Hematopoietic multipotent progenitor cell treated with erythropoietin and hydrocortisone succinate and interleukin-3 and kit ligand, for 4 days (in vitro differentiated cells): ENCODE measurements at regions not wholly inside any gene's neighbourhood (a gene's known extent, or its start where the extent isn't known, plus 50 kb on each side); places are given as distances from the start of the nearest gene placed in this dataset.
"Not testable (repeated sequence)": the region's sequence is repeated elsewhere in the genome, so short reads cannot be mapped to it uniquely, and the experiment has no call there.

Source experiments
- DNase-seq: peaks from one replicate; pipeline ENCODE4 v3.0.0-alpha.2; 2015

DNA sequence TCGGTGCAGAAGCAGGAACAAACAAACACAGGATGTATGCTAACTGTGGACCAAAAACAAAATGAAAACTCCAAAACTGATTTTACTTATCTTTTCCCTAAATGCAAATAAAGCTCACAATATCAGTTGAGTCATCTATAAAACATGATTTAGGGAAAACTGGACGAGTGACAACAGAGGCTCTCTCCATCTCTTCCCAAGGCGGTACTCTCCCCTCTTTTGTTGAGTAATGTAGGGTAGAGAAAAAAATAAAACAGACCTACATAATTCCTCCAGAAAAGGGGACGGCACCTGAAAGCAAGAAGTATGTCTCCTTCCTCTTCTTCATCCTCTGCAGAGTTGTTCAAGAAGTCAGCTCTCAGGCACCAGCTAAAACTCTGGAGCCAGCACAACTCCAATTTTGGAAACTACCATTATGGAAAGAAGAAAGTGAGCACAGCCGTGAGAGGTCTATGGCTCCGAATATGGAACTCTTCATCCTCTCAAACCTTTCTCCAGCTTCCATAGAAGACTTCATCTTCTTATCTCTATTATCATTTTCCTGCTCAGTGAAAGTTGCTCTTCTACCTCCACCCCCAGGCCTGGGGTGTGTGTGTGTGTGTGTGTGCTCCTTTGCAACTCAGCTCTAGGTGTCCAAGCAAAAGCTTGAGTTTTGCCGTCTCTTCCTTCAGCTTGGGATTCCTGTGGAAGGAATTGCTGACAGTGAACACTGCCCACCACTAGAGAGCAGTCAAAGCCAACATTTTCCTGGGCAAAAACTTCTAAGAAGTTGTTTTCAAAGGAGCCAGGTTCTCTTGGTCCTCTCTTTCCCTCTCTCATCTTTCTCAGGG is 155.4 kb downstream of the DIO2 start:
- DNase-seq, result peak; percentile 52

DNA sequence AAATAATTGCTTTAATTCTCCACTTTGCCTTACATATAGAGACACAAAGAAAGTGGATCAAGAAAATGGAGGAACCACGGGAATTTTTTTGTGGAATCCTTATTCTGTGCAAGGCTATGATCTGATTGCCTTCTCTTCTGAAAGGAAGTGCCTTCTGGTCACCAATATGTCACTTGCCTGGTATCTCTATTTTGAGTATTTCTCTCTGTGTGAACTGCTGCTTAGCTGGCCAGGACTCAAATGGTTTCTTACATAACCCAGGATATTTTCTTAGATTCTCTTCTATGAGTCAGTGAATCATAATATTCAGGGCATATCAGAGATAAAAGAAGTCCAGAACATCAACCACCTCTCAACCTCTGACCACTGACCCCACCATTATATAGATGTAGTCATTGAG is 156.1 kb downstream of the DIO2 start:
- DNase-seq, result no peak

DNA sequence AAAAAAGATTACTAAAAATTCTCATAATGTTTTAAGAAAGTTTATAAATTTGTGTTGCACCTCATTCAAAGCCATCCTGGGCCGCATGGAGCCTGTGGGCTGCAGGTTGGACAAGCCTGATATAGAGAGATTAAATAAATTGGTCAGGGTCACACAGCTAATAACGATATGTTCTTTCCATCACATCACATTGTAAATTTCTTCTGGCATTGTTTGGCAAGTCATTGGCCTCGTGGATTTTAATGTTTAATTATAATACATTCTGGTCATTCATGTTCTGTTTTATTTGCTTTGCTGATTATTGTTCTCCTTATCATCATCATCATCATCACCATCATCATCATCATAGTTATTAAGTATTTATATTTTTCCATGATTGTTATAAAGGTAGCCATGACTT is 157.3 kb downstream of the DIO2 start:
- DNase-seq, result no peak

DNA sequence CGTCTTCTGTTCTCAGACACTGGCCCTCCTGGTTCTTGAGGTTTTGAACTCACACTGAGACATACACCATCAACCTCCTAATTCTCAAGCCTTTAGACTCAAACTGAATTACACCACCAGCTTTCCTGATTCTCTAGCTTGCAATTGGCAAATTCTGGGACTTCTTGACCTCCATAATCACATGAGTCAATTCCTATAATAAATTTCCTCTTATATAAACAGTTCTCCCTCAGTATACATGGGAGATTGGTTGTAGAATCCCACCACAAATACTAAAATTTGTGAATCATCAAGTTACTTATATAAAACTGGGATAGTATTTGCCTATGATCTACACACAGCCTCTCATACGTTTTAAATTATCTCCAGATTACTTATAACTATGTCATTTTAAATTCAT is 162.2 kb downstream of the DIO2 start:
- no peak for DNase-seq

DNA sequence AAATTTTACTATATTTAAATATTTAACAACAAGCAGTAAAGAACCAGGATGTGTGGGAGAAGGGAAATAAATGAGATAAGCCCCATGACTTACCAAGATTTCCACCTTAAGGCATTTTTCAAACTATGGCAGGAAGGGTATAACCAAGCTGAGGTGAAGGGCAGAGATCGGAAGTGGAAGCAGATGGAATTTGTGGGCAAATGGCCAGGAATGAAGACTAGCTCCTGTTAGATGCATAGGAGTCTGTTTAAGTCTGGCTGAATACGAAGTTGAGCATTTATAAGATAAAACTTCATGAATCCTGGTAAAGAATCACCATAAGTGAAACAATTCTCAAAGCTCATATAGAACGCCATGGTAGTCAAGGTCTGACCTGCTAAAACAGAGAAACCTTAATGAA is 163.5 kb downstream of the DIO2 start:
- no peak for DNase-seq

DNA sequence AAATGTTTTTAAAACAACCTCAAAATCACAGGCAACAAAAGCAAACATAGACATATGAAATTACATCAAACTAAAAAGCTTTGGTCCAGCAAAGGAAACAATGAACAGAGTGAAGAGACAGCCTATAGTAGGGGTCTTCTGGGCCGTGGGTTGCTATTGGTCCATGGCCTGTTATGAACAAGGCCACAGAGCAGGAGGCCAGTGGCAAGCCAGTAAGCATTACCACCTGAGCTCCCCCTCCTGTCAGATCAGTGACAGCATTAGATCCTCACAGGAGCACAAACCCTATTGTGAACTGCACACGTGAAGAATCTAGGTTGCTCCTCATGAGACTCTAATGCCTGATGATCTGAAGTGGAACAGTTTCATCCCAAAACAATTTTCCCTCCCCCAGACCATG is 174.0 kb downstream of the DIO2 start:
- no peak for DNase-seq

DNA sequence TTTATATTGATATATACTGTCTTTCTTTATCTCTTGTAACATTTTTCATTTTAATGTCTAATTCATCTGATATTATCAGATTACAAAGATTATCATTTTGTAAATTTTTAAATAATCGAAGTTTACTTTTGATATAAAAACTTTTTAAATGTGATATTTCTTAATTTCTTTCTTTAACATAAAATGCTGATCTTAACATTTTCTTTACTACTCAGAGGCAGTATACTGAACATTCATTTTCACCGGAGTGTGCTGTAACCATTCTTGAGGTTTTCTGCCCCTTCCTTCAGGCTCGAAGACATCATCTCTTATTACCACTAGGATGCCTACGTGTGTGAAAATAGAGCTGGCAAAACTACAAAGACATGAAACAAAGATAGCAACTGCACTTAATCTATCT is 186.9 kb downstream of the DIO2 start:
- DNase-seq, result no peak

DNA sequence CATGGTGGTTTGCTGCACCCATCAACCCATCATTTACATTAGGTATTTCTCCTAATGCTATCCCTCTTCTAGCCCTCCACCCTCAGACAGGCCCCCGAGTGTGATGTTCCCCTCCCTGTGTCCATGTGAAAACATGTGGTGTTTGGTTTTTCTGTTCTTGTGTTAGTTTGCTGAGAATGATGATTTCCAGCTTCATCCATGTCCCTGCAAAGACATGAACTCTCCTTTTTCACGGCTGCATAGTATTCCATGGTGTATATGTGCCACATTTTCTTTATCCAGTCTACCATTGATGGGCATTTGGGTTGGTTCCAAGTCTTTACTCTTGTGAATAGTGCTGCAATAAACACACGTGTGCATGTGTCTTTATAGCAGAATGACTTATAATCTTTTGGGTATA is 192.8 kb downstream of the DIO2 start:
- DNase-seq, result not testable (repeated sequence)

DNA sequence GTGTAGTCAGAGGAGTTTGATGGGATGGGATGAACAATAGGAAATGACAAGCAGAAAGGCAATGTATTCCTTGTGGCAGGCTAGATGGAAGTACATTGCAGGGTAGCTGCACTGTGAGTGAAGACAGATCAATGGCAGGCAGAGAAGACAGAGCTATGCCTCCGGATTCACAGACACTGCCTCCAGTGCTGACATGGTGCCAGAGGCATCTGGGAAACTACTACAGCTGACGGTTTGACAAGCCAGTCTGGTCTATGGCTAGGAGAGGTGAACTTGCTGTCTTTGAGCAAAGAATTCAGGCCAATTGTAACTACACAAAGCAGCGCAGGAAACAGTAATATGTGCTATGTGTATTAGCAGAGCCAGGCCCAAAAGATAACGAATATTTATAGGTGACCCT is 193.5 kb downstream of the DIO2 start:
- DNase-seq, result no peak

DNA sequence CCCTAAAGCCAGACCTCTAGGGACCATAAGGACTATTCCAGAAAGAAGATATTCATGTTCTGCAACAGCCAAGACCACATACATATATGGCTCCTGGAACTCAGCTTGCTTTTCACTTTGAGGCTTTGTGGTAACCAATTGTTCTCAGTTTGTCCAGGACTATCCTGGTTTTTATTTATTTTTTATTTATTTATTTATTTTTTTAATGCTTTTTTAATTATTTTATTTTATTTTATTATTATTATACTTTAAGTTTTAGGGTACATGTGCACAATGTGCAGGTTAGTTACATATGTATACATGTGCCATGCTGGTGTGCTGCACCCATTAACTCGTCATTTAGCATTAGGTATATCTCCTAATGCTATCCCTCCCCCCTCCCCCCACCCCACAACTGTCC is 201.1 kb downstream of the DIO2 start:
- DNase-seq, result not testable (repeated sequence)

DNA sequence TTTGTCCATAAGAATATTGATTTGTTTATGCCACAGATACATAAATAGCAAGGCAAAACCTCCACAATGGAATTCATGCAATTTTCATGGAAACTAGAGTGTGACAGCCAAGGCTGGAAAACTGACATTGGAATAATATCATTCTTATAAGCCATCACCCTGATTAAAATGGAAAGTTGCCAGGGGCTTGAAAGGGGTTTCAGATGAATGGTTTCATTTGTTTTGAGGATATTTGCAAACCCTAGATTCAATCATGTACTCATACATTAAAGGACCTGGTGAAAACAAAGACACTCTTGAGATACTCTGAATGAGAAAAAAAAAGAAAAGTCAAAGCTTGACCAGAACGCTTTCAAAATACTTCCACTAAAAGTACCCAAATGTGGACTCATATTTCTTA is 205.7 kb downstream of the DIO2 start:
- DNase-seq, result no peak

DNA sequence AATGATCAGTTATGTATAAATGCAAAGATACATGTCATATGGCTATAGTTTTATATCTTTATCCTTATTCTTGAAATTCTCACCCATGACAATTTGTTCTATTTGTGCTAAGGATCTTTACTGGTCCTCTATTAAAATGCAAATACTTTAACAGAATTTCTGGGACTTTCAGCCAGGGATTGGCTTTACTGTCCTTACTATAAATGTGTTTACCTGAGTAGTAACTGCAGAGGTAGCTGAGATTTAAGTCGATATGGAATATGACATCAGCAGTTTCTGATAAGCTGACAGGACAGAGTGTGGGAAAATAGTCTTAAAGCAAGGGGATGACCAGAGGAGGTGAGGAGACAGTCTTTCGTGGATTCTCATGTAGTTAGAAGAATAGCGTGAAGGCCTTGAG is 206.4 kb downstream of the DIO2 start:
- no peak for DNase-seq

DNA sequence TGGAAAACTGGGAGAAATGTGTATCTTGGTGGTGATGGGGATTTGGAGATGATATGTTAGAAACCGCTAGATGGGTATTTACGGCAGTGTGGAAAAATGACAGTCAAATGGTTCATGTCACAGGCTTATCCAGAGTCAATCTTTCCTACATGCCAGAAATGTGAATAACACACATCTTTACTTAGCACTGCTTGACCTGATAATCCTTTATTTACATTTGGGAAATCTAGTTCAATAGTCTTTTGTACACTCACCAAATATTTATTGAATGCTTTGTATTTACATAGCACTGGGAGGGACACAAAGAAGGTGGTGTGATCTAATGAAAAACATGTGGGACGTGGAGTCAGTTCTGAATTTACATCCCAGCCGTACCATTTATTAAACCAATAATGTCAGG is 208.2 kb downstream of the DIO2 start:
- DNase-seq, result no peak

DNA sequence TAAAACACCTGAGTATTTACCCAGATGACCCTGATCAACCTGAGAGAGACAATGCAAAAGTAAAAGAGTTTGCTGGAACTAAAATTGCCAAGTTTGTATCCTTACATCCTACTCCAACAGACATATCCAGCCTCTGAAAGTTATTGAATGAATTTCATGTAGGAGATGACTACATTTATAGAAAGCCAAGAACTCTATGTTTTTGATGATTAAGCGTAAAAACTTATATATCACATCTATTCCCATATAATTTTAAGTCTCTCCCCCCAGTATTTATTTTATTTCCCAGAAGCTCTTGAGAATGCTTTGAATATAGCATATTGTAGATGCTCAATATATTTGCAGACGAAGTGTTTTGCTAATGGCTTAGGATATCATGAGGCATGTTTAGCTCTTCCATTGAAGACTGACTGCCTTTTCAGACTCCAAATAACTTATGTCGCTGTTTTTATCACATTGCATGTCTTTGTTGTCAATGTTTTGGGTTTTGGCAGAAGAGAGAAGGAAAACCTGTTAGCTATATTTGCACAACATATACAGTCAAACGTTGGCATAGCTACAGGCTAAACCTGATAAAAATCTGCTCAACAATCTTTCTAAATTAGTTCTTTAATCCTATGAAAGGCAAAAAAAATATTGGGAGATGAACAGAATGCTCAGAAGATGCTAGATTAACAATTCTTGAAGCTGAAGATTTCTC is 213.6 kb downstream of the DIO2 start:
- no peak for DNase-seq

DNA sequence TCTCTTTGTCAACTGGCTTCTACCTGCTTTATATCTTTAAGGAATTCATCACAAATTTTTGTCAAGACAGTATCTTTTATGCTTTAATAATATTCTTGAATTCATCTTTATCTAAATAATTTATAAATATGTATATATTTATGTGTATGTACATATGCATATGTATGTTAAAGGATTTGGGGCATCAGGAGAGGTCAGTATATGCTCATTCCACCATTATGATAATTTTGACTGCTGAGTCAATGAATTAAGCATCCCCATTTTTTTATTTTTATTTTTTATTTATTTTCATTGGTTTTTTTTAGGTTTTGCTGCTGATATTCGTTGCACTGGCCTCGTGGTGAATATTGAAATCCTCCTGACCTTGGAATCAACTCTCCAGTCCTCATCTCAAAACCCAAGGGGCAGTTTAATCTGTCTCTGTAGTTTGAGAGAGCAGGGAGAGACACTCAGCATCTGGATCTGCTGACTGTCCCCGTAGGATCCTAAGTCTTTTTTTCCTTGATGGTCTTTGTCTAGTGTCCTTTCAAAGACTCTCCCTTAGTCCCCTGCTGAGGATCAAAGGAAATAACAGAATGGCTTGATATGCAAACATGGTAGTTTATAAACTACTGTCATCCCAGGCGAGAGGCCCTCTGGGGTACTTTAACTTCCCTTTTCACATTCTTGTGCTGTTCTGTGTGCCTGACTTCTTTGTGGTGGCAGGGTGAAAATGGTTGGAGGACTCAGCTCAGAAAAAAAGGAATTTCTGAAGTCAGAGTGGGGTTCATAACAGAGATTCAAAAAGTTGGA is 218.7 kb downstream of the DIO2 start:
- DNase-seq, result no peak

DNA sequence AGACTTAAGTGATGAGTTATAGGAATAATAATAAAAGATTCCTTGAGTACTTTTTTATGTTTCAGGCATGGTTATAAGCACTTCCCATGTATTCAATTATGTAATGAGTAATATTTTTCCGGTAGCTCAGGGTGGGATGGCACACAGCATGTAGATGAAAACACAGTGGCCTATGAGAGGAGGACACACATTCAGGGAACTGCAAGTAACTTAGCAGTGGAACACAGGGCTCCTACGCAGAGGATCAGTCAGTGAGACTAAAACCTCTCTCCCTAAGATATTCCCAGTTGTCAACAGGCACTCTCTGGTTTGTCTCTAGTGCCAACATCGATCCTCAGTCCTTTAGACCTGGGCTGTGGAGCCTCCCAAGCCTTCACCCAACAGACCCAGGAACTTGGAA is 219.4 kb downstream of the DIO2 start:
- no peak for DNase-seq

DNA sequence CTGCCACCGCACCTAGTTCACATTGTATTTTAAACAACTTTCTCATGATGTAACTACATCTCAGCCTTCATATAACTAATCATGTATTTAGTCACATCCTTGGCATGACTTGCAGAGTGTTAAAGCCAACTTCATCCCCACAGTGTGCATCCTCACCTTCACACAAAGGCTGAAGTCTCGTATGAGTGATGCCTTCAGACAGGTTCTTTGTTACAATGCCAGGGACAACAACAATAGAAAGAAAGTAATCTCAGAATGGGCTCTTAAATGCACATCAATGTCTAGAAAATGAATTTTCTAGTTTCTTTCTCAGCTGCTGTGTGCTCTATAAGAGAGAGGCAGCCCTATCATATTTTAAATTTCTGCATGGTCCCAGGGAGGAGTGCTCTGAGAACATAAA is 221.3 kb downstream of the DIO2 start:
- DNase-seq, result no peak

DNA sequence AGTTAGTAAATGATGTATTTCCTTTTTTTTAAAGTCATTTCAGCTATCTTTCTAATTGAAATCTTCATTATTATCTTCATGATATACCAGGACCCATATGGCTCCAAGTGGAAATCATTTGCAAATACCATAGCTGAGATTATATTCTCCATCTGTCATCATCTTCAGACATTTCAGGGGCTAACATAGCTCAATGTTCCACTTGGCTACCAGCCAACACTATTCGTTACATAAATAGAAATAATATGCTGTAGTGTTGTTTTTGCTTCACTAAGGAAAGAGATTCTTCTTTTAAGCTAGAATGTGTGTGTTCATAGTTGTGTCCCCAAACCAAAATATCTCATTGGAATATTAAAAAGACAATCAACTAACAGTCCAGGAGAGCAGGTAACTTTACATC is 225.1 kb downstream of the DIO2 start:
- DNase-seq, result no peak

DNA sequence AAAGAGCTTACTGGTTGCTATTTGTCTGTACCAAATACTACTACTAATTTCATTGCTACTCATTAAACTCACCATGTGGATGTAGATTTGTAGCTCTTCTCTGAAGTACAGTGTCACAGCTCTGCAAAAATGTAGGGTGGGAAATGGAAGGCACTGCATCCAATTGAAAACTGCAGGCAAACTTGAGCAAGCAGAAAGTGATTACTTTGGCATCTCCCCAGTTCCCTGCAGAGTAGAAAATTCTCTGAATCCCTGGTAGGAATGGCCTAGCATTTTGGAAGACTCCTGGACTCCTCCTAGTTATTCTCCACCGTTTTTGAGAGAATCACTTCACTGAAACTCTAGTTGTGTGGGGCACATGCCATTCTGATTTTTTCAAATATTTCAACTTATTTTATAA is 239.1 kb downstream of the DIO2 start:
- no peak for DNase-seq

DNA sequence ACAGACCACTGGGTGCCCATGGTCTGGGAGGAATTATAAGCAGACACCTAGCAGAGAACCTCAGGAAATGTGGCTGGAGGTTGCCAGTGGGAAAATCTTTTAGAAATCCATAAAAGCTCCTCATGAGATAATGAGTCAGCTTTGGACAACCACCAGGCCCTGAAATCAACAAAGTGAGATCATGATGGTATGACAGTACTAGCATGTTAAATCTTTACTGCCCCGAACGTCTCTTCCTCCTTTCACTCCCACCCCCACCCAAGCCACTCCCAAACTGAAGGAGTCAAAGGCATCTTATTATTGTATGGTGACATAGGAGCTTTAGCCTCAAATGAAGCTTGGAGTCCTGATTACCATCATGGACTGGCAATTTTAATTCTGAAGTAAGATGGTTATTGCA is 240.0 kb downstream of the DIO2 start:
- no peak for DNase-seq

DNA sequence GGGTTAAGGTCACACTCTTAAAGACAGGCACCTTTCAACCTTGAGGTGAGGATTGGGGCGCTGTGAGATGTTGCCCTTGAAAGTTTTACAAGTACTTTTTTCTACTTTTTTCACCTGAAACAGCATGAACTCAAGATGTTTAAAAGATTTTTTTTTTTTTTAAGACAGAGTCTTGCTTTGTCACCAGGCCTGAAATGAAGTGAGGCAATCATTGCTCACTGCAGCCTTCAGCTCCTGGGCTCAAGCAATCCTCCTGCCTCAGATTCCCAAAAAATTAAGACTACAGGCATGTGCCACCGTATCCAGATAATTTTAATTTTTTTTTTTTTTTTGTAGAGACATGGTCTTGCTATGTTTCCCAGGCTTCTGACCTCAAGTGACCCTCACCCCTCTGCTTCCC is 243.9 kb downstream of the DIO2 start:
- DNase-seq, result no peak

DNA sequence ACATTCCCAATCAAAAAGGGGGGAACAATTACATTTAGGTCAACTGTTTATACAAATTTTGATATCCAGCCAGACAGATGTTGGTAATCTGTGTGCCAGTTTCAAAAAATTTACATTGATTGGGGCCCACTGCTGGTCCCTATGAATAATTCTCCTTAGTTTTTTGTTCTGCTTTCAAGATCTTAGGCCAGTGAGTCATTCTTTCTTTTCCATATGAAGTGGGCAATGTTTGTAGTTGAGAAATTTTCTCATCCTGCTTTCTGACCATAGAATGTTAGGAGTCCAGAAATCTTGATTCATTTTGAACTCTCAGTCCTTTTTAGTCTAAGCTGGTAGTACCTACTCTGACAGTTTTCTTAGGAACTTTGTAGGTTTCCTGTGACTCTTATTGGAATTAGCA is 244.3 kb downstream of the DIO2 start:
- no peak for DNase-seq

DNA sequence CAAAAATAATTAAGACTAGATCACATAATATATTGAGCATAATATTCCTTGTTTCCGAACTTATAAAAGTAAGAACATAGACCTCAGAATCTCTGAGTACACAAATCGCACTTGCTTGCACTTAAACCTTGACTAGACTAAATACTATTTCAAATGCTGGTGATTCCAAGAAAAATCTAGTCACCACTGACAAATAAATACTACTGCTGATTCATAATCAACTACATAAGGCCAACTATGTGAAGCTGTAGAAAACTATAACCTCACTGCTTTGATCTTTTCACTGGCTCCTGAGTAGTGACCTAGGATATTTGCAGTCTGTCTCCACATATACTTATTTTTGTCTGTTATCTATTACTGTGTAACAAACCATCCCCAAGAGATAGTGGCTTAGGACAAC is 245.4 kb downstream of the DIO2 start:
- no peak for DNase-seq

DNA sequence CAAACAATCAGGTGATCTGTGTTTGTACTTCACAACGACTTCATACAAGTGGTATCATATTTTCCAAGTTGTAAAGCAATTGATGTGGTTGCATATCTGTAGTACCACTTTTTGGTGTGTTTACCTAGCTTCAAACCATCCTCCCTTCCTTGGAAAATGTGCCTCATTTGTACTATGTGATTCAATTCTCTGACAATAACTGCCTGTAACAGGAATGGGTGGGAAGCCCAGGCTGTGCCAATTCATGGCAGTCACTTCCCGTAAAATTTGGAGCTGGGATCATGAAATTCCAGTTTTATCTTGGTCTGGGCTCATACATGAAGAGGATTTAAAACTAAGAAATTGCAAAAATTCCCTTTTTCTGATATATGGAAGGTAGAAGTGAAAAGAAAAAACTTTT is 250.1 kb downstream of the DIO2 start:
- no peak for DNase-seq
